HPDE6-E6E7 (cell line): ENCODE measurements at regions not wholly inside any gene's neighbourhood (a gene's known extent, or its start where the extent isn't known, plus 50 kb on each side); places are given as distances from the start of the nearest gene placed in this dataset.

Source experiments
- DNase-seq: peaks from one replicate; pipeline ENCODE4 v3.0.0; 2011; ENCODE audit warnings: missing footprints; ENCODE audit errors: extremely low spot score

- DNase-seq: no peak
Measured at GRCh38 chr14:27929797-27930347, 836.7 kb upstream of the FOXG1 start.

- no peak for DNase-seq
Measured at GRCh38 chr14:27938392-27938791, 828.2 kb upstream of the FOXG1 start.

GRCh38 chr14:27945512-27945911, 821.1 kb upstream of the FOXG1 start:
- DNase-seq: no peak

GRCh38 chr14:27958757-27959156, 807.8 kb upstream of the FOXG1 start:
- DNase-seq: no peak

- no peak for DNase-seq
Measured at GRCh38 chr14:27995691-27996090, 770.9 kb upstream of the FOXG1 start.

GRCh38 chr14:28001002-28001401, 765.6 kb upstream of the FOXG1 start:
- DNase-seq: no peak

GRCh38 chr14:28012629-28013415, 753.8 kb upstream of the FOXG1 start:
- no peak for DNase-seq

GRCh38 chr14:28020112-28020511, 746.5 kb upstream of the FOXG1 start:
- no peak for DNase-seq

GRCh38 chr14:28023853-28024252, 742.7 kb upstream of the FOXG1 start:
- no peak for DNase-seq

- DNase-seq: no peak
Measured at GRCh38 chr14:28052251-28052650, 714.3 kb upstream of the FOXG1 start.

- DNase-seq: no peak
Measured at GRCh38 chr14:28055008-28055407, 711.6 kb upstream of the FOXG1 start.

- DNase-seq: no peak
Measured at GRCh38 chr14:28057359-28058296, 709.0 kb upstream of the FOXG1 start.

GRCh38 chr14:28059254-28059653, 707.3 kb upstream of the FOXG1 start:
- no peak for DNase-seq

- DNase-seq: no peak
Measured at GRCh38 chr14:28061006-28061405, 705.6 kb upstream of the FOXG1 start.

- no peak for DNase-seq
Measured at GRCh38 chr14:28077021-28077420, 689.6 kb upstream of the FOXG1 start.

GRCh38 chr14:28083389-28083788, 683.2 kb upstream of the FOXG1 start:
- peak; percentile 10 for DNase-seq

- DNase-seq: no peak
Measured at GRCh38 chr14:28088125-28088524, 678.5 kb upstream of the FOXG1 start.

GRCh38 chr14:28097585-28097984, 669.0 kb upstream of the FOXG1 start:
- DNase-seq: no peak

GRCh38 chr14:28098856-28099255, 667.7 kb upstream of the FOXG1 start:
- DNase-seq: no peak

GRCh38 chr14:28102001-28102400, 664.6 kb upstream of the FOXG1 start:
- no peak for DNase-seq

GRCh38 chr14:28102814-28103213, 663.8 kb upstream of the FOXG1 start:
- peak; percentile 27 for DNase-seq

- no peak for DNase-seq
Measured at GRCh38 chr14:28113311-28113710, 653.3 kb upstream of the FOXG1 start.

GRCh38 chr14:28116716-28117115, 649.9 kb upstream of the FOXG1 start:
- DNase-seq: peak; percentile 4
